ENCODE measurements at regions not wholly inside any gene's neighbourhood (a gene's known extent, or its start where the extent isn't known, plus 50 kb on each side); places are given as distances from the start of the nearest gene placed in this dataset.

GRCh38 chr10:131492211-131492857 is 180.8 kb upstream of the TCERG1L start:
- no peak for DNase-seq

- DNase-seq = no peak
These were observed 181.9 kb upstream of the TCERG1L start for GRCh38 chr10:131493432-131493831.

GRCh38 chr10:131494451-131494850 is 182.9 kb upstream of the TCERG1L start:
- no peak for DNase-seq

GRCh38 chr10:131495224-131495623 is 183.7 kb upstream of the TCERG1L start:
- DNase-seq = no peak

GRCh38 chr10:131495892-131496291 is 184.4 kb upstream of the TCERG1L start:
- no peak for DNase-seq

- DNase-seq = no peak
These were observed 185.0 kb upstream of the TCERG1L start for GRCh38 chr10:131496351-131497052.

- no peak for DNase-seq
These were observed 188.0 kb upstream of the TCERG1L start for GRCh38 chr10:131499566-131499965.

- DNase-seq = no peak
These were observed 188.7 kb upstream of the TCERG1L start for GRCh38 chr10:131500181-131500580.

- DNase-seq = no peak
These were observed 189.4 kb upstream of the TCERG1L start for GRCh38 chr10:131500892-131501291.

GRCh38 chr10:131503992-131504391 is 192.5 kb upstream of the TCERG1L start:
- DNase-seq = no peak

GRCh38 chr10:131511391-131511790 is 199.9 kb upstream of the TCERG1L start:
- DNase-seq = no peak

GRCh38 chr10:131512852-131513251 is 201.3 kb upstream of the TCERG1L start:
- no peak for DNase-seq

- DNase-seq = no peak
These were observed 201.9 kb upstream of the TCERG1L start for GRCh38 chr10:131513445-131513844.

GRCh38 chr10:131513901-131514300 is 202.4 kb upstream of the TCERG1L start:
- DNase-seq = no peak

- DNase-seq = no peak
These were observed 202.9 kb upstream of the TCERG1L start for GRCh38 chr10:131514454-131514853.

- DNase-seq = no peak
These were observed 204.8 kb upstream of the TCERG1L start for GRCh38 chr10:131516285-131516684.

GRCh38 chr10:131517781-131518180 is 206.3 kb upstream of the TCERG1L start:
- no peak for DNase-seq

- no peak for DNase-seq
These were observed 208.4 kb upstream of the TCERG1L start for GRCh38 chr10:131519723-131520605.

GRCh38 chr10:131531265-131532190 is 220.0 kb upstream of the TCERG1L start:
- no peak for DNase-seq

- DNase-seq = no peak
These were observed 220.8 kb upstream of the TCERG1L start for GRCh38 chr10:131532291-131532690.

GRCh38 chr10:131532745-131533341 is 221.3 kb upstream of the TCERG1L start:
- no peak for DNase-seq
